SK-N-SH (cell line): ENCODE measurements at regions not wholly inside any gene's neighbourhood (a gene's known extent, or its start where the extent isn't known, plus 50 kb on each side); places are given as distances from the start of the nearest gene placed in this dataset.
A peak's percentile ranks its signal among the peaks of the same experiment; 100 is the strongest.

Experiments used
- ELF1 ChIP-seq: IDR thresholded peaks from 2 replicates; pipeline ENCODE4 v1.4.0; 2012
- EP300 ChIP-seq, 2 experiments: IDR thresholded peaks; 2 replicates each; pipeline versions ENCODE4 v1.4.0 to v1.6.1; 2012; ENCODE audit warnings: borderline replicate concordance in 1 of 2, low read depth in 1 of 2, low read length in 1 of 2
- EZH2phosphoT487 ChIP-seq: fragments of 200-600 bp; sonication (generic); IDR thresholded peaks from 2 replicates; pipeline ENCODE4 v1.6.1; 2017; ENCODE audit warnings: low read depth, mixed run types, mild to moderate bottlenecking, antibody characterized with exemption, moderate library complexity, borderline replicate concordance
- FOSL2 ChIP-seq: IDR thresholded peaks from 2 replicates; pipeline ENCODE4 v1.4.0; 2012; ENCODE audit warnings: low read depth, mild to moderate bottlenecking, moderate library complexity, borderline replicate concordance
- GATA2 ChIP-seq: sonication (generic); formaldehyde crosslinking; IDR thresholded peaks from 2 replicates; pipeline ENCODE4 v1.5.0; 2020; ENCODE audit warnings: mild to moderate bottlenecking, missing genetic modification reagents
- POLR2AphosphoS5 ChIP-seq: IDR thresholded peaks from 2 replicates; pipeline ENCODE4 v1.6.1; 2012; ENCODE audit warnings: low read depth, low read length
- RAD21 ChIP-seq: IDR thresholded peaks from 2 replicates; pipeline ENCODE4 v1.6.1; 2012; ENCODE audit warnings: mild to moderate bottlenecking, low read length
- RCOR1 ChIP-seq: fragments of 150-350 bp; IDR thresholded peaks from 2 replicates; pipeline ENCODE4 v1.6.1; 2017; ENCODE audit warnings: antibody characterized with exemption, low read length
- RXRA ChIP-seq: IDR thresholded peaks from 2 replicates; pipeline ENCODE4 v1.4.0; 2012; ENCODE audit warnings: low read depth, mild to moderate bottlenecking, borderline replicate concordance
- SIN3A ChIP-seq: IDR thresholded peaks from 2 replicates; pipeline ENCODE4 v1.6.1; 2012; ENCODE audit warnings: low read depth, mild to moderate bottlenecking, low read length, moderate library complexity, borderline replicate concordance
- TAF1 ChIP-seq: IDR thresholded peaks from 2 replicates; pipeline ENCODE4 v1.6.1; 2012; ENCODE audit warnings: low read depth, mild to moderate bottlenecking, low read length, moderate library complexity, borderline replicate concordance
- YY1 ChIP-seq: IDR thresholded peaks from 2 replicates; pipeline ENCODE4 v1.4.0; 2012; ENCODE audit warnings: low read depth, mild to moderate bottlenecking
- TF ChIP-seq, protein P1 (sequence below): fragments of 200-600 bp; sonication (generic); IDR thresholded peaks from 2 replicates; pipeline ENCODE4 v1.6.1; 2017; ENCODE audit warnings: antibody characterized with exemption, mild to moderate bottlenecking, moderate library complexity
- TF ChIP-seq, protein P2 (sequence below): fragments of 150-350 bp; IDR thresholded peaks from 2 replicates; pipeline ENCODE4 v1.6.1; 2017; ENCODE audit warnings: antibody characterized with exemption, low read length, low read depth, borderline replicate concordance
- TF ChIP-seq, protein P3 (sequence below): IDR thresholded peaks from 2 replicates; pipeline ENCODE4; 2012
- TF ChIP-seq, protein P4 (sequence below): IDR thresholded peaks from 2 replicates; pipeline ENCODE4 v1.6.1; 2012; ENCODE audit warnings: mild to moderate bottlenecking, low read depth, low read length, moderate library complexity
- TF ChIP-seq, protein P5 (sequence below): IDR thresholded peaks from 2 replicates; pipeline ENCODE4 v1.4.0; 2012; ENCODE audit warnings: low read depth

DNA sequence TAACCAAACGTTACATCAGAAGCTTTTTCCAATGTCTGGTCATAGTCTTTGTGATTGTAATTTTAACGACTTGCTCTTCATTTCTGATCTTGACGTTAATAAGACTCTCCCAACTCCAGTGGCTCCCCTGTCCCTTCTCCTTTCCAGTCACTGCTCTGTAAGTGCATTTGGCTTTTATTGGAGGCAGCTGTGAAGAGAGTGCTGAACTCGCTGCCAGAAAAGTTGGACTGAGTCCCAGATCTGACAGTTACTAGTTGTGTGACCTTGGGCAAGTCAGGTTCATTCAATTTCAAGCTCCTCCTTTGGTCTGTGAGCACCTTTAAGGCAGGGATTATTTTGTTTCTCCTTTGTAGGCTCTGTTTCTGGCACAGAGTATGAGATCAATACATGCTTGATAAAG lies 109.6 kb upstream of the TSPAN2 start (continued):
- TF ChIP-seq, protein P1, sequence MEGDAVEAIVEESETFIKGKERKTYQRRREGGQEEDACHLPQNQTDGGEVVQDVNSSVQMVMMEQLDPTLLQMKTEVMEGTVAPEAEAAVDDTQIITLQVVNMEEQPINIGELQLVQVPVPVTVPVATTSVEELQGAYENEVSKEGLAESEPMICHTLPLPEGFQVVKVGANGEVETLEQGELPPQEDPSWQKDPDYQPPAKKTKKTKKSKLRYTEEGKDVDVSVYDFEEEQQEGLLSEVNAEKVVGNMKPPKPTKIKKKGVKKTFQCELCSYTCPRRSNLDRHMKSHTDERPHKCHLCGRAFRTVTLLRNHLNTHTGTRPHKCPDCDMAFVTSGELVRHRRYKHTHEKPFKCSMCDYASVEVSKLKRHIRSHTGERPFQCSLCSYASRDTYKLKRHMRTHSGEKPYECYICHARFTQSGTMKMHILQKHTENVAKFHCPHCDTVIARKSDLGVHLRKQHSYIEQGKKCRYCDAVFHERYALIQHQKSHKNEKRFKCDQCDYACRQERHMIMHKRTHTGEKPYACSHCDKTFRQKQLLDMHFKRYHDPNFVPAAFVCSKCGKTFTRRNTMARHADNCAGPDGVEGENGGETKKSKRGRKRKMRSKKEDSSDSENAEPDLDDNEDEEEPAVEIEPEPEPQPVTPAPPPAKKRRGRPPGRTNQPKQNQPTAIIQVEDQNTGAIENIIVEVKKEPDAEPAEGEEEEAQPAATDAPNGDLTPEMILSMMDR: no peak
- TF ChIP-seq, protein P2, sequence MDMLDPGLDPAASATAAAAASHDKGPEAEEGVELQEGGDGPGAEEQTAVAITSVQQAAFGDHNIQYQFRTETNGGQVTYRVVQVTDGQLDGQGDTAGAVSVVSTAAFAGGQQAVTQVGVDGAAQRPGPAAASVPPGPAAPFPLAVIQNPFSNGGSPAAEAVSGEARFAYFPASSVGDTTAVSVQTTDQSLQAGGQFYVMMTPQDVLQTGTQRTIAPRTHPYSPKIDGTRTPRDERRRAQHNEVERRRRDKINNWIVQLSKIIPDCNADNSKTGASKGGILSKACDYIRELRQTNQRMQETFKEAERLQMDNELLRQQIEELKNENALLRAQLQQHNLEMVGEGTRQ: no peak
- TF ChIP-seq YY1: no peak
- TF ChIP-seq TAF1: no peak
- TF ChIP-seq POLR2AphosphoS5: peak; percentile 44; the same call in 1 of the 2 replicates
- TF ChIP-seq FOSL2: no peak
- TF ChIP-seq, protein P3, sequence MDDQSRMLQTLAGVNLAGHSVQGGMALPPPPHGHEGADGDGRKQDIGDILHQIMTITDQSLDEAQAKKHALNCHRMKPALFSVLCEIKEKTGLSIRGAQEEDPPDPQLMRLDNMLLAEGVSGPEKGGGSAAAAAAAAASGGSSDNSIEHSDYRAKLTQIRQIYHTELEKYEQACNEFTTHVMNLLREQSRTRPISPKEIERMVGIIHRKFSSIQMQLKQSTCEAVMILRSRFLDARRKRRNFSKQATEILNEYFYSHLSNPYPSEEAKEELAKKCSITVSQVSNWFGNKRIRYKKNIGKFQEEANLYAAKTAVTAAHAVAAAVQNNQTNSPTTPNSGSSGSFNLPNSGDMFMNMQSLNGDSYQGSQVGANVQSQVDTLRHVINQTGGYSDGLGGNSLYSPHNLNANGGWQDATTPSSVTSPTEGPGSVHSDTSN: peak; percentile 90
- peak; percentile 61; the same call in 1 of the 2 replicates for TF ChIP-seq RXRA
- no peak for TF ChIP-seq SIN3A
- TF ChIP-seq, protein P4, sequence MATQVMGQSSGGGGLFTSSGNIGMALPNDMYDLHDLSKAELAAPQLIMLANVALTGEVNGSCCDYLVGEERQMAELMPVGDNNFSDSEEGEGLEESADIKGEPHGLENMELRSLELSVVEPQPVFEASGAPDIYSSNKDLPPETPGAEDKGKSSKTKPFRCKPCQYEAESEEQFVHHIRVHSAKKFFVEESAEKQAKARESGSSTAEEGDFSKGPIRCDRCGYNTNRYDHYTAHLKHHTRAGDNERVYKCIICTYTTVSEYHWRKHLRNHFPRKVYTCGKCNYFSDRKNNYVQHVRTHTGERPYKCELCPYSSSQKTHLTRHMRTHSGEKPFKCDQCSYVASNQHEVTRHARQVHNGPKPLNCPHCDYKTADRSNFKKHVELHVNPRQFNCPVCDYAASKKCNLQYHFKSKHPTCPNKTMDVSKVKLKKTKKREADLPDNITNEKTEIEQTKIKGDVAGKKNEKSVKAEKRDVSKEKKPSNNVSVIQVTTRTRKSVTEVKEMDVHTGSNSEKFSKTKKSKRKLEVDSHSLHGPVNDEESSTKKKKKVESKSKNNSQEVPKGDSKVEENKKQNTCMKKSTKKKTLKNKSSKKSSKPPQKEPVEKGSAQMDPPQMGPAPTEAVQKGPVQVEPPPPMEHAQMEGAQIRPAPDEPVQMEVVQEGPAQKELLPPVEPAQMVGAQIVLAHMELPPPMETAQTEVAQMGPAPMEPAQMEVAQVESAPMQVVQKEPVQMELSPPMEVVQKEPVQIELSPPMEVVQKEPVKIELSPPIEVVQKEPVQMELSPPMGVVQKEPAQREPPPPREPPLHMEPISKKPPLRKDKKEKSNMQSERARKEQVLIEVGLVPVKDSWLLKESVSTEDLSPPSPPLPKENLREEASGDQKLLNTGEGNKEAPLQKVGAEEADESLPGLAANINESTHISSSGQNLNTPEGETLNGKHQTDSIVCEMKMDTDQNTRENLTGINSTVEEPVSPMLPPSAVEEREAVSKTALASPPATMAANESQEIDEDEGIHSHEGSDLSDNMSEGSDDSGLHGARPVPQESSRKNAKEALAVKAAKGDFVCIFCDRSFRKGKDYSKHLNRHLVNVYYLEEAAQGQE: no peak
- peak; percentile 54; the same call in 1 of the 2 replicates for TF ChIP-seq RCOR1
- 0 out of 2 replicates have a peak, but pooled peaks have one; percentile 9 for TF ChIP-seq RAD21
- TF ChIP-seq, protein P5, sequence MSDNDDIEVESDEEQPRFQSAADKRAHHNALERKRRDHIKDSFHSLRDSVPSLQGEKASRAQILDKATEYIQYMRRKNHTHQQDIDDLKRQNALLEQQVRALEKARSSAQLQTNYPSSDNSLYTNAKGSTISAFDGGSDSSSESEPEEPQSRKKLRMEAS: no peak
- no peak for TF ChIP-seq EZH2phosphoT487
- TF ChIP-seq GATA2: no peak
- no peak for TF ChIP-seq ELF1
- TF ChIP-seq EP300 (IDR thresholded peaks at IDR 0.05; ENCODE audit: borderline replicate concordance in 1 of 2, low read depth in 1 of 2, low read length in 1 of 2): peak; percentile 49 to 87; a peak in 3 of 4 replicates
- TF ChIP-seq, all 33 proteins: peak for 10
